SHP77 (cell line): ENCODE measurements at regions not wholly inside any gene's neighbourhood (a gene's known extent, or its start where the extent isn't known, plus 50 kb on each side); places are given as distances from the start of the nearest gene placed in this dataset.

ENCODE experiments used
- DNase-seq, 2 experiments: peaks; one replicate each; lab custom pipeline; 2025; lab: John Stamatoyannopoulos, UW

GRCh38 chr7:86947929-86948328 lies 111.5 kb downstream of the ELAPOR2 start:
- no peak for DNase-seq

DNA sequence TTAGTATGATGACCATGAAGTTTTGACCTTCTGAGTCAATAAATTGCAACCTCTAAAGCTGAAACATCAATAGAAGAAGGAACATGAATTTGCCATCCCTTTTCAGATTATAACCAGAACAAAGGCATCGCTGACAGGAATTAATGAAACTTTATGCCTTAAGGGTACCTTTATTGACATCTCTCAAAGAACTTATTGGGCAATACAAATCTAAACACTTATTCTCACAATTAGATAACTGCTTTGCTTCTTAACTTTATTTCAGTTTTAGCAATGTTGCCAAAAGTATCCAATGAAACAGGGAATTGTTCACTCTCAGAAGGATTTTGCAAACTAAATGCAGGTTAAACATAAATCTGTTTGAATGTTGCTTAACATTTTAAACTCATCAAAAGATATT lies 116.0 kb downstream of the ELAPOR2 start:
- no peak for DNase-seq

DNA sequence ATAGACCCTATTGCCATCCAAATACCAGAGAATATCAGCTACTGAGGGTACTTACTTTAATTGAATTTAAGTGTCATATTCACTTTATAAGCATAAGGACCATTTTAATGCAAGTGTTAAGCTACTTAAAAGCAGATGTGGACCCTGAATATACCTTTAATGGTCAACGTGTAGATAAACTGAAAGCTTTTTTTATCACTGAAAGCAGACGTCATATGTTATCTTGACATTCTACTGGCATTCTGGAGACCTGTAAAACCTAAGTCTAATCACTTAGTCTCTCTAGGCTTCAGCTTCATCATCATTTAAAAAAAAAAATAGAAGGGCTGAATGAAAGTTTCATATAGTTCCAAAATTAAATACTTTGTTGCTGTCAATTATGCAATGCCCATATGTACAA lies 116.5 kb downstream of the ELAPOR2 start:
- DNase-seq = no peak

DNA sequence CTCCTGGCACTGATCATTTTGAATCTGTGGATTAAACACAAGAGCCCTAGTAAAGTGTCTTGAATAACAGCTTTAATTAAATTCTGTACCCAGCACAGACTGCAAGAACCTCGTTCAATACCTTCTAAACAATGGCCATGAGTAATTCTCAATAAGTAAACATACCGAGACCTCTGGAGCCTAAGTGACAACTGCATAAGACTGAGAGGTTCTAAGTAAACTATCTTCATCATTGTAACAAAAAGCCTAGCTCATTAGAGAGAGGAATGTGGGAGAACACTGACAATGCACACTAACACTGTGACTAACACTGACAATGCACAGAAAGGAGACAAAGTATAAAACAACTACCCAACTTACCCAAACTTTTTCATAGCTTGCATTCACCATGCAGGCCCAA lies 117.4 kb downstream of the ELAPOR2 start:
- DNase-seq = no peak

DNA sequence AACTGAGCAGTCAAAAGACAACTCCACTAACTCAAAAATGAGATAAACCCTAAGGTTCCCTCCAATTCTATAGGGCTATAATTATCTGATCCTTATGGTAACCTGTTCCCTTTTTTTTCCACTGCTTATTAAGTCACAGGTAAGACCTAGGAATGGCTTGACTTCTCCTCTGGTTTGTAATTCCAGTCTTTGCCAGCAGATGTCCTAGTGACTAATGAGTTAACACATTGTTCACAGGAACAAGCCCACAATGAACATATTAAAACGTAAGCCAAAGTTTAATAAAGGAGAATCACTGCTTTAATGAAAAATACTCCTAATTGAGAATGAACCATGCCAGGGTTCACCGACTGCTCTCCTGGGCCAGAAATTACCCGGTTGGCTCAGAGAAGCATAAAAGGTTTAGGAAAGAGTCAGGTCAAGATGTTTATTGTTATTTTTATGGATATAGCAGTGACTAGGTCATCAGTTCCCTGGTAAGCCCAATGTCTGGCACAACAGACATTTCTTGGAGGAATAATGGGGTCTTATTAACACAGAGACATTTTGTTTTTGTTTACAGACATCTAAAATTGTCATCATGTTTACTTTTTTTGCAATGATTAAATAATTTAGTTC lies 120.1 kb downstream of the ELAPOR2 start:
- peak; percentile 61 to 66 for DNase-seq

DNA sequence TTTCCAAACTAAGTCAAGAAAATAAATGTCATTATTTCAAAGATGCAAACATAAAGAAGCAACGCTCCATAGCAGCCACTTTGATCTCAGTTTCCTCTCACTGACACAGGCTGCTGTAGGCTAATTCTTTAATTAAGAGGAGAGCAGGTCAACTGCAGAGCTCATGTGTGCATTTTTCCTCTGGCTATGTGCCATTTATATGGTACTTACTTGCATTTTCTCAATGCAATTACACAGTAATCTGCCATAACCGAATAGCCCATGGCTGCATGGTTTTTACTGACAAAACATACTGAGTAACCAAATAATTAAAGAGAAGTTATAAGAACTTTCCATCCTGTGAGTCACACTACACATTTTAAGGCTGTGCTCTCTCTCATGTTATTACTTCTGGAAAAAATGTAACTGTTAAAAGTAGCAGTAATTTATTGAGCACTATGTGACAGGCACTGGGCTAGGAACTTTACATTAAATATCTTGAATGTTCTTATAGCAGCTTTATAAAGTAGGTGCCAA lies 122.0 kb downstream of the ELAPOR2 start:
- no peak for DNase-seq

DNA sequence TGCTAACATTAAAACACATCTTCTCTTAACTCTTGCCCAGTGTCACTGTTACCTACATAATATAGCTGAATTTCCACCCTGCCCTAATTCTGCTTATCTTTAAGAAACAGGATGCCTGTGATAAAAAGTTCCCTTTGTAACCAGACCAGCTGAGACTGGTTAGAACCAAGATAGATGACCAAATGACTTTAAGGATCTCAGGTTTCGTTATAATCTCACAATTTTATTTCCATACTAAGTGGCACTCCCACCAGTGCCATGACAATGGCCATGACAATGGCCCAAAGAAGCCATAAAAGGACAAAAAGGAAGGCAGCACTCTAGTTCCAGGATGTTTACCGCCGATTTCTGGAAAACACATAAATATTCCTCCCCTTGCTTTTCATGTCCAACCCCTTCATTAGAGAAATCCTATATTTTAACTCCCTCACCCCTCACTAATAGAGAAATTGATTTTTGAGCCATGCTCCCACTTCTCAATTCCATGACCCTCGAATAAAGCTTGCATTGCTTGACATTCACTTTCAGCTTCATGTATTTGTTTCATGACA lies 126.1 kb downstream of the ELAPOR2 start:
- no peak for DNase-seq

DNA sequence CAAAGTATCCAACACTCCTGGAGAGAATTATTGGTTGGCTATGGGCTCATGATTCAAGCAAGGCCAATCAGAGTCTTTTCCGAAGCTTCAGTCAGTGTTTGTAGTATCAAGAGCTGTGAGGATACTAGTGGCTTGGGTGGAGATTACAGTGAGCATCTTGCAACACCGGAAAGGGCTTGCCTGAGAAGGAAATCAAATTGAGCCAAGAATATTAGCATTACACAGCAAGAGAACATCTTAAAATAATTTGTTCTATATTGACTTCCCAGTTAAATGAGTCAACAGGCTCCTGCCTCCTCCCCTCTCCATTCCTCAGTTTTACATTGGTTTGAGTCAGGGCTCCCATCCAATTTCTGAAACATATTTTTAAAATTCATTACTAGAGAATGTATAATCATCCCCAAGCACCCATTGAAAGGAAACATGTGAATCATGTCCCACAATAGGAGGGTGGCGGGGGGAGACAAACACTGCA lies 127.4 kb downstream of the ELAPOR2 start:
- no peak for DNase-seq

DNA sequence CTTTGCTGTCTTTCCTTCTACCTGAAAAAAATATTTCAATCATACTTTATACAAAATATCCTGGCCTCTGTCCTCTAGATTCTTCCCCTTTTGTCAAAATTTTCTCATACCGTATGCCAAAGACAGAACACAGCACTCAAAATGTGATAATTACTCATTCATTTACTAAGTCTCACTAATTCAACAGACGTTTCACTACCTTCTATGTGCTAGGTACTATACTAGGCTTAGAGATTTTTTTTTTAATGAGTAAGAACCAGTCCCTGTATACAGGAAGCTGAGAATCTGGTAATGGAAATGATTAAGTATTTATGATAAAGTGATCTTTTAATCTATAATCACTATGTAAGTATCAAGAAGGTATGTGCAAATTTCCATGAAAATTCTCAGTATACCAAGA lies 128.0 kb downstream of the ELAPOR2 start:
- no peak for DNase-seq

GRCh38 chr7:86930554-86931307 lies 128.7 kb downstream of the ELAPOR2 start:
- DNase-seq = no peak

DNA sequence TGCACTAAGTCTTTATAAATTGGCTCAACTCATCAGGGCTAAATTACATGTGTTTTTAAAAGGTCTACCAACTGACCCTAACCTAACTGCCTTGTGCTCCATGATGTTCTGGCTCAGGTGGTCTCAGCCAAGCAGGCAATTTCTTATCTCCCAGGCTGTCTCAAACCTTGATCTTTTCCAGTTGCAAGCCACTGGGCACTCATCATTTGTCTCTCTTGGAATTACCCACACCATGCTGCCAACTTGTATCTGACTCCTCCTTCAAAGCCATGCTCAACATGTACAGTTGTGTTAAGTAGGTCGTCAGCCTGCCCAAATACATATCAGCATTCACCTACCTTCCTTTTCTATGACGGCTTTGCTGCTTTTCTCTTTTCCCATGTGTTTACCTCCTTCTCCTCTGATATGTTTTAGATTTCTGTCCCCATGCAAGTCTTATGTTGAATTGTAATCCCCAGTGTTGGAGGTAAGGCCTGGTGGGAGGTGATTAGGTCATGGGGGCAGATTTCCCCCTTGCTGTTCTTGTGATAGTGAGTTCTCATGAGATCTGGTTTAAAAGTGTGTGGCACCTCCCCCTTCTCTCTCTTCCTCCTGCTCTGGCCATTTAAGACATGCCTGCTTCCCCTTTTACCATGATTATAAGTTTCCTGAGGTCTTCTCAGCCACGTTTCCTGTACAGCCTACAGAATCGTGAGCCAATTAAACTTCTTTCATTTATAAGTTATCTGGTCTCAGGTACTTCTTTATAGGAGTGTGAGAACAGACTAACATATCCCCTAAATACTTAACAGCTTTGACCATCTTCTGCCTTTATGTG lies 130.0 kb downstream of the ELAPOR2 start:
- no peak for DNase-seq

- DNase-seq = no peak
Measured at GRCh38 chr7:86928308-86928707, 131.1 kb downstream of the ELAPOR2 start.

- DNase-seq = peak; percentile 36 to 42
Measured at GRCh38 chr7:86926732-86927131, 132.7 kb downstream of the ELAPOR2 start.

DNA sequence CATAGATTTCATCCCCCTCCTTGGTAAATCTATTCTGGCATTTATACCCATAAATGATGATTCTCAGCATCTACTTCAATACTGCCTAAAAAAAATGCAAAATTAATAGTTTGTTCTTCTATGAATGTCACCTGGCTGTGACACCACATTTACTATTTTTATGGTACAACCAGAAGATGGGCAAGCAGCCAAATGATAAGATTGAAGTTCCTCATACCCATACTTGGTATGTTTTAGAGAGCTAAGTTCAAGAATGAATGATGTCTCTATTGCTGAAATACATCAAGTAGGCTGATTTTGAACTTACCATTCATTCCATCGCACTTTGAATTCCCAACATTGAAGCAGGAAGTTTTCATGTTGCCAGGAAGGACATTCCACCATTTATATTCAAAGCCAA lies 134.2 kb downstream of the ELAPOR2 start:
- no peak for DNase-seq

GRCh38 chr7:86923527-86923926 lies 135.9 kb downstream of the ELAPOR2 start:
- no peak for DNase-seq

DNA sequence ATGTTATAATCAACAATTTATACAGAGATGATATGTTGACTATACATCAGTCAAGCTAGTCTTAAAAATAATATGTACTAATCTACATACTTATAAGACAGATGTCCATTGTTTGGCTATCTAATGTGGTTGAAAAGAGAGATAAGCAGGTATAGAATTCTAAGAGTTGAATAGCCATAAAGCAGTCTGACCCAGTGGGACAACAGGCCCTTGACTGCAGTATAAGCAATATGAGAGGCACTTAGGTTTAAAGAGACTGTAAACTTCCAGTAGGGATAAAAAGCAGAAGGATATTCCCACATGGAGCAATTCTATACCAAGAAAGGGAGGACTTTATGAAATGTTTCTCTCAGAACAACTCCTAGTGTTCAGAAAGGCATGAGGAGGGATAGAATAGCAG lies 139.3 kb downstream of the ELAPOR2 start:
- DNase-seq = no peak

GRCh38 chr7:86918245-86918644 lies 141.2 kb downstream of the ELAPOR2 start:
- DNase-seq = no peak

- no peak for DNase-seq
Measured at GRCh38 chr7:86916277-86916825, 143.1 kb downstream of the ELAPOR2 start.

DNA sequence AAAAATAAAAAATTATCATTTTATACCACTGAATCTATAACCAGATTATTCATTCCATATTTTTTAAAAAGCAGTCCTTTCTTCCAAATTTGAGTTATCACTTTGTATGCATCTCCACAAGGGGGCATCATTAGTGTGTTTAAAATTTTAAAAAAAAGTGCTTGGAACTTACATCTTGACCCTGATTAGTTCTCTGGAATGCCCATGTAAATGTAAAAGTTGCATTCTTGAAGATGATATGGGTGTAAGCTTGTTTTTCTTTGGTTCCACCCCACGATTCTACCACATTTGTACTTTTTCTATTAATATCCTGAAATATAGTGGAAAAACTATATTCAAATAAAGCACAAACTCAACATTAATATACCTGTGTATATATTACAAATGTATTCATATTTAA lies 144.9 kb downstream of the ELAPOR2 start:
- peak in 1 of 2 experiments; percentile 22 for DNase-seq
